HG03521 (cell line): ENCODE measurements at regions not wholly inside any gene's neighbourhood (a gene's known extent, or its start where the extent isn't known, plus 50 kb on each side); places are given as distances from the start of the nearest gene placed in this dataset.
"Not testable (repeated sequence)": the region's sequence is repeated elsewhere in the genome, so short reads cannot be mapped to it uniquely, and the experiment has no call there.

ENCODE experiments used
- ATAC-seq: cut with Tn5 transposase; IDR thresholded peaks from one replicate; pipeline ENCODE4 v1.9.1; 2021; ENCODE audit warnings: mild to moderate bottlenecking, moderate library complexity; ENCODE audit not compliant: unreplicated experiment

DNA sequence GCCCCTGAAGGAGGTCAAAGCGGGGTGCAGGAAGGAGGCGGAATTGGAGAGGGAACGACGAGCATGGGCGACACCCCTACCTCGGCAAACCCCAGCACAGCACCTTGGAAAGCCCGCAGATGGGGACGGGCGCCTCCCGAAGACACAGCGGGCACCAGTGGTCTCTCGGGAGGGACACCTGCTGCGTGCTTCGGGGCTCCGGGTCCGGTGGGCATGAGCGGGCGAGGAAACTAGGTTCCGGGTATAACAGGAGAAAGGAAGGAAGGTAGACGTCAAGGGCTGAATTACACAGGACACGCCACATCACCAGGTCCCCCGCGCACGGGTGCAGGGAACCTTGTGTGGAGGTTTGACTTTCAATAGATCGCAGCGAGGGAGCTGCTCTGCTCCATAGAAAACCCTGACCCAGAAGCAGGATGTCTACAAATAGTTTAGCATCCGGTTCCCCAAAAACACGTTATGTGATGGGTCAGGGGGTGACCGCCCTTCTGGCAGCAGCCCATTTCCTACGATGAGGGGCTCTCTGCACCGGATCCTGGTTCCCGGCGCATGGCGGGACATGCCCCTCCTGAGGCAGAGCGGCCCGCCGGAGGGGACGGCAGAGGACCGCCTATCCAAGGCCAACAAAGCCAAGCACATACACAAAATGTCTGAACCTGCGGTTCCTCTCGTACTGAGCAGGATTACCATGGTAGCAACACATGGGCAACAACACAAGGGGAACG is 196.9 kb downstream of the ALG10 start:
- ATAC-seq = peak; percentile 31

- ATAC-seq = not testable (repeated sequence)
Measured at GRCh38 chr12:34220079-34220478, 197.8 kb downstream of the ALG10 start.

GRCh38 chr12:34223640-34224039 is 201.3 kb downstream of the ALG10 start:
- no peak for ATAC-seq

- not testable (repeated sequence) for ATAC-seq
Measured at GRCh38 chr12:34226044-34226443, 203.7 kb downstream of the ALG10 start.

DNA sequence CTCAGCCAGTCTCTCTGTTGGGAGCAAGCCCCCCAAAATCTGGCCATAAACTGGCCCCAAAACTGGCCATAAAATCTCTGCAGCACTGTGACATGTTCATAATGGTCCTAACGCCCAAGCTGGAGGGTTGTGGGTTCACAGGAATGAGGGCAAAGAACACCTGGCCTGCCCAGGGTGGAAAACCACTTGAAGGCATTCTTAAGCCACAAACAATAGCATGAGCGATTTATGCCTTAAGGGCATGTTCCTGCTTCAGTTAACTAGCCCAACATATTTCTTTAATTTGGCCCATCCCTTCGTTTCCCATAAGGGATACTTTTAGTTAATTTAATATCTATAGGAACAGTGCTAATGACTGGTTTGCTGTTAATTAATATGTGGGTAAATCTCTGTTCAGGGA is 205.8 kb downstream of the ALG10 start:
- ATAC-seq = not testable (repeated sequence)

GRCh38 chr12:34229033-34229432 is 206.7 kb downstream of the ALG10 start:
- ATAC-seq = not testable (repeated sequence)

- no peak for ATAC-seq
Measured at GRCh38 chr12:34233618-34234017, 211.3 kb downstream of the ALG10 start.

DNA sequence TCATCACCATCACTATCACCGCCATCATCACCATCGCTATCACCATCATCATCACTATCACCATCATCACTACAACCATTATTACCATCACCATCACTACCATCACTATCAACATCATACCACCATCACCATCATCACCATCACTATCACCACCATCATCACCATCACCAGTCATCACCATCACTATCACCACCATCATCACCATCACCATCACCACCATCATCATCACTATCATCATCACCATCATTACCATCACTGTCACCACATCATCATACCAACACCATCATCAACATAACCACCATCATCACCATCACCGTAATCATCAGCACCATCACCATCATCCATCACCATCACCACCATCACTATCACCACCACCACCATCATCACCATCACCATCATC is 213.8 kb downstream of the ALG10 start:
- ATAC-seq = no peak

- ATAC-seq = no peak
Measured at GRCh38 chr12:34244608-34245007, 222.3 kb downstream of the ALG10 start.

- ATAC-seq = no peak
Measured at GRCh38 chr12:34249271-34249670, 227.0 kb downstream of the ALG10 start.

- ATAC-seq = not testable (repeated sequence)
Measured at GRCh38 chr12:34251879-34252278, 229.6 kb downstream of the ALG10 start.

DNA sequence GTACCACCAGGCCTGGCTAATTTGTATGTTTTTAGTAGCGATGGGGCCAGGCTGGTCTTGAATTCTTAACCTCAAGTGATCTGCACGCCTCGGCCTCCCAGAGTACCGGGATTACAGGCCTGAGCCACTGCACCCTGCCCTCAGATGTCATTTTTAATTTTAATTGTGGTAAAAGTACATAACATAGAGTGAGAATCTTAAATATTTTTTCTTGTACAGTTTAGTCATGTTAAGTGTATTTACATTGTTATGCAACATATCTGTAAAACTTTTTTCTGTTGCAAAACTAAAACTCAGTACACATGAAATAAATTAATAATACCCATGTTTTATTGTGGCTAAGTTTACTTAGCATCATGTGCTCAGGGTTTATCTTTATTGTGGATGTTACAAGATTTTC is 231.4 kb downstream of the ALG10 start:
- ATAC-seq = no peak

DNA sequence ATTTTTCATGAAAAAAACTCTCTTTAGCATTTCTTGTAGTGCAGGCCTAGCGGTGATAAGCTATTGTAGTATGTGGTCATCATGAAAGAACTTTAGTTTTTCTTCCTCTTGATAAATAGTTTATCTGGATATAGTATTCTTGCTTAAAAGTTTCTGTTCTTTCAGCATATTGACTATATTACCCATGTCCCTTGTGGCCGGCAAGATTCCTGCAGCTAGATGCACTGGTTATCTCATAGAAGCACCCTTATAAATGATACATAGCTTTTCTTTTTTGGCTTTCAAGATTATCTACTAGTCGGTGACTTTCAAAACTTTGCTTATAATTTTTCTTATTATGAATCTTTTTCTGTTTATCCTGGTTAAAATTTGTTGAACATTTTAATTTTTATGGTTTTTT is 234.8 kb downstream of the ALG10 start:
- no peak for ATAC-seq

DNA sequence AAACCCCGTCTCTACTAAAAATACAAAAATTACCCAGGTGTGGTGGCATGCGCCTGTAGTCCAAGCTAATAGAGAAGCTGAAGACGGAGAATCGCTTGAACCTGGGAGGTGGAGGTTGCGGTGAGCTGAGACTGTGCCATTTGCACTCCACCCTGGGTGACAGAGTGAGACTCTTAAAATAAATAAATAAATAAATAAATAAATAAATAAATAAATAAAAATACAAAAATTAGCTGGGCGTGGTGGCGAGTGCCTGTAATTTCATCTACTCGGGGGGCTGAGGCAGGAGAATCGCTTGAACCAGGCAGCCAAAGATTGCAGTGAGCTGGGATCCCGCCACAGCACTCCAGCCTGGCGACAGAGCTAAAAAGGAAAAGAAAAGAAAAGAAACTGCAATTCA is 239.8 kb downstream of the ALG10 start:
- ATAC-seq = not testable (repeated sequence)

- ATAC-seq = no peak
Measured at GRCh38 chr12:34264110-34264509, 241.8 kb downstream of the ALG10 start.

DNA sequence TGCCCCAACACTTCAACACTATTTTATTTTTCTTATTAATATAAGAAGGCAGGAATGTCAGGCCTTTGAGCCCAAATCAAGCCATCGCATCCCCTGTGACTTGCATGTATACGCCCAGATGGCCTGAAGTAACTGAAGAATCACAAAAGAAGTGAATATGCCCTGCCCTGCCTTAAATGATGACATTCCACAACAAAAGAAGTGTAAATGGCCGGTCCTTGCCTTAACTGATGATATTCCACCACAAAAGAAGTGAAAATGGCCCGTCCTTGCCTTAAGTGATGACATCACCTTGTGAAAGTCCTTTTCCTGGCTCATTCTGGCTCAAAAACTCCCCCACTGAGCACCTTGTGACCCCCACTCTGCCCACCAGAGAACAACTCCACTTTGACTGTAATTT is 251.4 kb downstream of the ALG10 start:
- ATAC-seq = not testable (repeated sequence)

- no peak for ATAC-seq
Measured at GRCh38 chr12:34275129-34275528, 252.8 kb downstream of the ALG10 start.

DNA sequence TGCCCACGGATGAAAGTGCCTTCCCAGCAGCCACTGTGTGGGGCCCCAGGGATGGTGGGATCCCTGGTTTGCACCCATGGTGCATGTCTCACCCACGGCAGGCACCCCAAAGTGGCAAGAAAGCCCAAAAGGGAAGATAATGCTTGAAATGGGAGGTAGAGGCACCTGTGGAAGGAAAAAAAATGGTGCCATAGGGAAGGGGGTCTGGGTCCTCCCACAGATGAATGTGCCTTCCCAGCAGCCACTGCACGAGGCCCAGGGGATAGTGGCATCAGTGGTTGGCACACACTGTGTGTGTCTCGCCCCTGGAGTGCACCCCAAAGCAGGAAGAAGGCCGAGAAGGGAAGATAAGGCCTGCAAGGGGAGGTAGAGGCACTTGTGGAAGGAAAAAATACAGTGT is 264.2 kb downstream of the ALG10 start:
- no peak for ATAC-seq

- ATAC-seq = no peak
Measured at GRCh38 chr12:34286934-34287333, 264.6 kb downstream of the ALG10 start.

DNA sequence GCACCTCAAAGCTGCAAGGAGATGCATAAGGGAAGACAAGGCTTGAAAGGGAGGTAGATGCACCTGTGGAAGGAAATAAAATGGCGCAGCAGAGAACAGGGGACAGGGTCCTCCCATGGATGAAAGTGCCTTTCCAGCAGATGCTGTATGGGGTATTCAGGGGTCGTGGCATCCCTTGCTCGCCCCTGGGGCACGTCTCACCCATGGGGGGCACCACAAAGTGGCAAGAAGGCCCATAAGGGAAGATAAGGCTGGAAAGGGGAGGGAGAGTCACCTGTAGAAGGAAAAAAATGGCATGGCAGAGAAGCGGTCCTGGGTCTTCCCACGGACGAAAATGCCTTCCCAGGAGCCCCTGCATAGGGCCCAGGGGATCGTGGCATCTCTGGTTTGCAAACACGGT is 265.1 kb downstream of the ALG10 start:
- ATAC-seq = no peak

DNA sequence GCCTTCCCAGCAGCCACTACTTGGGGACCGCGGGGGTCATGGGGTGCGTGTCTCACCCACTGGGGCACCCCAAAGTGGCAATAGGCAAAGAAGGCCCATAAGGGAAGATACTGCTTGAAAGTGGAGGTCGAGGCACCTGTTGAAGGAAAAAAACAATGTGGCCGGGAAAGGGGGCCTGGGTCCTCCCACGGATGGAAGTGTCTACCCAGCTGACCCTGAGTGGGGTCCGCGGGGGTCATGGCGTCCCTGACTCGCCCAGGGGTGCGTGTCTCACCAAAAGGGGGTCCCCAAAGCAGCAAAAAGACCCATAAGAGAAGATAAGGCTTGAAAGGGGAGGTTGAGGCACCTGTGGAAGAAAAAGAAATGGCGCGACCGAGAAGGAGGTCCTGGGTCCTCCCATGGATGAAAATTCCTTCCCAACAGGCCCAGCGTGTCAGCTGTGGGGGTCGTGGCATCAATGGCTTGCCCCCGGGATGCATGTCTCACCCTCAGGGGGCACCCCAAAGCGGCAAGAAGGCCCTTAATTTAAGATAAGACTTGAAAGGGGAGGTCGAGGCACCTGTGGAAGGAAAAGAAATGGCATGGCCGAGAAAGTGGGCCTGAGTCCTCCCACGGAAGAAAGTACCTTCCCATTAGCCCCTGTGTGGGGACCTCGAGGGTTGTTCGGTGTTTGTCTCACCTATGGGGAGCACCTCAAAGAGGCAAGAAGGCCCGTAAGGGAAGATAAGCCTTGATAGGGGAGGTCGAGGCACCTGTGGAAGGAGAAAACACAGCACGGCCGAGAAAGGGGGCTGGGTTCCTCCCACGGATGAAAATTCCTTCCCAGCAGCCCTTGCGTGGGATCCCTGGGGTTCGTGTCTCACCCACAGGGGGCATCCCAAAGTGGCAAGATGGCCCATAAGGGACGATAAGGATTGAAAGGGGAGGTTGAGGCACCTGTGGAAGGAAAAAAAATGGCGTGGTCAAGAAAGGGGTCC is 266.0 kb downstream of the ALG10 start:
- ATAC-seq = no peak

DNA sequence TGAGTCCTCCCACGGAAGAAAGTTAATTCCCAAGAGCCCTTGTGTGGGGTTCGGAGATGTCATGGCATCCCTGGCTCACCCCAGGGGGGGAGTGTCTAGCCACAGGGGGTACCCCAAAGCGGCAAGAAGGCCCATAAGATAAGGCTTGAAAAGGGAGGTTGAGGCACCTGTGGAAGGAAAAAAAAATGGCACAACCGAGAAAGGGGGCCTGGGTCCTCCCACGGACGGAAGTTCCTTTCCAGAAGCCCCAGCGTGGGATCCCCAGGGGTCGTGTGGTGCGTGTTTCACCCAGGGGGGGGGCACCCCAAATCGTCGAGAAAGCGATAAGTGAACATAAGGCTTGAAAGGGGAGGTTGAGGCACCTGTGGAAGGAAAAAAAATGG is 266.7 kb downstream of the ALG10 start:
- no peak for ATAC-seq
